Spleen (tissue), 11 donors: ENCODE measurements at regions not wholly inside any gene's neighbourhood (a gene's known extent, or its start where the extent isn't known, plus 50 kb on each side); places are given as distances from the start of the nearest gene placed in this dataset.

Experiments
- DNase-seq: peaks from one replicate; pipeline ENCODE4 v3.0.0-alpha.2; 2020
- H3K27ac ChIP-seq, 8 donors: fragments of 200-600 bp; sonication (generic) in 7 of 8; 1 replicate in 4 of 8; 2 replicates in 4 of 8; pipeline versions ENCODE4 v1.5.0 to v1.8.0; 2016 to 2021; ENCODE audit warnings: inconsistent platforms in 4 of 8, mild to moderate bottlenecking in 4 of 8, moderate library complexity in 1 of 8
- H3K27me3 ChIP-seq, 7 donors: fragments of 200-600 bp; sonication (generic) in 6 of 7; replicated peaks in 1 of 7; 1 replicate in 4 of 7; 2 replicates in 3 of 7; pipeline versions ENCODE4 v1.5.0 to v1.8.0; 2016 to 2021; ENCODE audit warnings: inconsistent platforms in 3 of 7, mild to moderate bottlenecking in 1 of 7
- H3K36me3 ChIP-seq, 6 donors: fragments of 200-600 bp; sonication (generic) in 5 of 6; 1 replicate in 4 of 6; 2 replicates in 2 of 6; pipeline versions ENCODE4 v1.5.0 to v1.8.0; 2016 to 2021; ENCODE audit warnings: inconsistent platforms in 2 of 6
- H3K4me1 ChIP-seq, 6 donors: fragments of 200-600 bp; sonication (generic) in 5 of 6; 1 replicate in 3 of 6; 2 replicates in 3 of 6; pipeline versions ENCODE4 v1.5.0 to v1.8.0; 2016 to 2021; ENCODE audit warnings: inconsistent platforms in 3 of 6
- H3K4me3 ChIP-seq, 8 donors: fragments of 200-600 bp; sonication (generic) in 7 of 8; 1 replicate in 4 of 8; 2 replicates in 4 of 8; pipeline versions ENCODE4 v1.5.0 to v1.8.0; 2016 to 2021; ENCODE audit warnings: inconsistent platforms in 4 of 8, mild to moderate bottlenecking in 4 of 8, moderate library complexity in 2 of 8
- H3K9me3 ChIP-seq, 8 donors: fragments of 200-600 bp; sonication (generic) in 7 of 8; 1 replicate in 4 of 8; 2 replicates in 4 of 8; pipeline versions ENCODE4 v1.5.0 to v1.8.0; 2016 to 2021; ENCODE audit warnings: inconsistent platforms in 4 of 8
- CTCF ChIP-seq, 11 experiments: fragments of 200-600 bp in 7 of 11; fragments of 450-650 bp in 4 of 11; sonication (generic) in 4 of 11; IDR thresholded peaks in 8 of 11; conservative IDR thresholded peaks in 3 of 11; 1 replicate in 7 of 11; 2 replicates in 4 of 11; pipeline versions ENCODE4 v1.4.0 to v1.8.0; 2016 to 2021; ENCODE audit warnings: antibody characterized with exemption in 11 of 11, inconsistent platforms in 4 of 11, mild to moderate bottlenecking in 1 of 11
- POLR2A ChIP-seq, 3 donors: fragments of 450-650 bp; IDR thresholded peaks; one replicate each; pipeline ENCODE4 v1.5.1; 2017; ENCODE audit warnings: antibody characterized with exemption in 3 of 3, mild to moderate bottlenecking in 1 of 3
- POLR2AphosphoS5 ChIP-seq, 3 donors: sonication (generic); formaldehyde crosslinking; IDR thresholded peaks; one replicate each; pipeline ENCODE4 v1.5.1; 2017; ENCODE audit warnings: antibody characterized with exemption in 3 of 3
- WGBS, 5 donors: extraction: QIAGEN DNeasy Blood & Tissue Kit in 3 of 5; methylation state at CpG; one replicate each; pipeline versions ENCODE4 v1.1.5 to v1.1.7; 2013 to 2018; 5-methylcytosine and 5-hydroxymethylcytosine counted together
- intact Hi-C: fragments of 100-400 bp; cut with DNase I; formaldehyde crosslinking; loops from one replicate; pipeline ENCODE4 v1.15.0; 2023; ENCODE audit warnings: low total_unique reads
- donor health status: healthy with polysubstance abuse.
- donor health status: DM: no; HTN: no; CAD: no; lungs with moderate emphysema.
- donor health status: DM: no; HTN: no; CAD: no.
- donor health status: Bipolar disorder and iron deficiency.
- donor health status: healthy.
- donor health status: DM: no; HTN: no; CAD: no.
- donor health status: DM: yes; HTN: yes; CAD: no.

DNA sequence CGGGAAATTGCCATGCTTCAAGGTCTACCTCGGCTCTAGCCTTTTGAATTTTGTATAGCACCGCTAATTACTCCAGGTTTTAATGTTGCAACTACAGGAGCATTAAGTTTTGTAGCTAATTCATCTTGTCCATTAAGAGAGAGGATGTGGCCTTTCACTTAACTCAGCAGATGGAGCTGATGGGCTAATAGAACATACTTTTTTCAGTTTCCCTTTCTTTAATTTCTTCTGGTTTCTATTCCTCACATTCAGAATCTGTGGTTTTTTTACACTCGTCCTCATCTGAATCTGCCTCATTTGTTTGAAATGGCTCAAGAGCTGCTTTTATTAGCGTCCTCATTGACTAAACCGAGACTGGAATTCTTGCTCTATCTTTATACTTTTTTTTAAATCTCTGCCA lies 2085.7 kb upstream of the C9orf72 start:
- no peaks in the 10 kb centered on the region for H3K27me3 ChIP-seq
- no peak overlapping the region for H3K27ac ChIP-seq
- no peaks in the 10 kb centered on the region for H3K36me3 ChIP-seq
- intact Hi-C loops = no loop called here
- H3K9me3 ChIP-seq = no peaks in the 10 kb centered on the region
- no peak overlapping the region for H3K4me3 ChIP-seq
- no peak for DNase-seq
- H3K4me1 ChIP-seq = no peaks in the 10 kb centered on the region
- TF ChIP-seq POLR2A (IDR thresholded peaks at IDR 0.05) (no peak), POLR2AphosphoS5 (IDR thresholded peaks at IDR 0.05) (no peak), CTCF (IDR thresholded peaks at IDR 0.05 in 8 of 11, conservative IDR thresholded peaks at IDR 0.05 in 3 of 11) (no peak)
- WGBS, 5 donors = 80 to 89% (median 85%) methylated on average over 6 of the region's 6 CpGs

DNA sequence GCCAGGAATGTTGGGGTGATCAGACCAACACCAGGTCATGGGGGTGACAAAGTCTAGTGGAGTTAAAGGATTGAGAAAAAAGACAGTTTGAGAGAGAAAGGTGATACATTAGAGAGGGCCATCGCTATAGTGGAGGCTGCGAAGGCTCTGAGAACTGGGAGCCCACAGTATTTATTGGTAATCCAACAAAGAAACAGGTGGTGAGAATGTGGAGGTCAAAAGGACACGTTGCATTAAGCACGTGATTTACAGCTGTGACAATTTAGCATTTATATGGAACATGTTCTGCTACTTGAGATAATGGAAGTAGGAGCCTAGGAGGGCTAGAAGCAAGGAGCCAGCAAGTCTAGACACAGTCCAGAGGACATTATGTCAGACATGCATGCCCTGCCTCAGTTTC lies 2086.5 kb upstream of the C9orf72 start:
- Histone ChIP-seq H3K9me3 (no peaks in the 10 kb centered on the region), H3K4me1 (no peaks in the 10 kb centered on the region), H3K36me3 (no peaks in the 10 kb centered on the region), H3K27ac (no peak overlapping the region), H3K27me3 (no peaks in the 10 kb centered on the region), H3K4me3 (no peak overlapping the region)
- DNase-seq = no peak
- TF ChIP-seq POLR2A (IDR thresholded peaks at IDR 0.05) (no peak), POLR2AphosphoS5 (IDR thresholded peaks at IDR 0.05) (no peak), CTCF (IDR thresholded peaks at IDR 0.05 in 8 of 11, conservative IDR thresholded peaks at IDR 0.05 in 3 of 11) (no peak)
- intact Hi-C loops = no loop called here
- WGBS, 5 donors = 69 to 86% (median 77%) methylated on average over 4 of the region's 4 CpGs

GRCh38 chr9:29668732-29669131 lies 2095.5 kb upstream of the C9orf72 start:
- Histone ChIP-seq H3K27ac (no peak overlapping the region), H3K9me3 (no peaks in the 10 kb centered on the region), H3K36me3 (no peaks in the 10 kb centered on the region), H3K4me1 (no peaks in the 10 kb centered on the region), H3K4me3 (no peak overlapping the region), H3K27me3 (no peaks in the 10 kb centered on the region)
- WGBS, 5 donors = 28 to 84% (median 73%) methylated on average over 1 of the region's 1 CpG
- intact Hi-C loops = no loop called here
- no peak for TF ChIP-seq CTCF (IDR thresholded peaks at IDR 0.05 in 8 of 11, conservative IDR thresholded peaks at IDR 0.05 in 3 of 11)
- no peak for TF ChIP-seq POLR2AphosphoS5 (IDR thresholded peaks at IDR 0.05)
- TF ChIP-seq POLR2A (IDR thresholded peaks at IDR 0.05) = no peak
- no peak for DNase-seq

- no peak for DNase-seq
- intact Hi-C loops = no loop called here
- H3K36me3 ChIP-seq = no peaks in the 10 kb centered on the region
- H3K4me3 ChIP-seq = no peak overlapping the region
- TF ChIP-seq CTCF (IDR thresholded peaks at IDR 0.05 in 8 of 11, conservative IDR thresholded peaks at IDR 0.05 in 3 of 11) (no peak), POLR2AphosphoS5 (IDR thresholded peaks at IDR 0.05) (no peak), POLR2A (IDR thresholded peaks at IDR 0.05) (no peak)
- H3K27me3 ChIP-seq = no peaks in the 10 kb centered on the region
- no peak overlapping the region for H3K27ac ChIP-seq
- no peaks in the 10 kb centered on the region for H3K9me3 ChIP-seq
- 85 to 98% (median 94%) methylated on average over 1 of the region's 1 CpG for WGBS, 5 donors
- no peaks in the 10 kb centered on the region for H3K4me1 ChIP-seq
Measured at GRCh38 chr9:29669613-29670012, 2096.3 kb upstream of the C9orf72 start.
